Endothelial cell of umbilical vein (primary cell): ENCODE measurements at regions not wholly inside any gene's neighbourhood (a gene's known extent, or its start where the extent isn't known, plus 50 kb on each side); places are given as distances from the start of the nearest gene placed in this dataset.
"Not testable (repeated sequence)": the region's sequence is repeated elsewhere in the genome, so short reads cannot be mapped to it uniquely, and the experiment has no call there.

Experiments used
- BruUV-seq: library from RNA; stranded (reverse); fragments of 400-500 nt; replicated peaks from 2 replicates; lab custom pipeline; 2021; lab: Mats Ljungman, UMichigan
- CTCF ChIA-PET: fragments of 300-600, 350-600 bp; sonication (Branson Sonifier 250); formaldehyde crosslinking; loops from one replicate; lab custom pipeline; 2021; ENCODE audit warnings: antibody characterized with exemption, inconsistent platforms; lab: Charles Lee
- POLR2A ChIA-PET: fragments of 300-600, 350-600 bp; sonication (Branson Sonifier 250); formaldehyde crosslinking; loops from one replicate; lab custom pipeline; 2021; ENCODE audit warnings: antibody characterized with exemption, inconsistent platforms; lab: Charles Lee
- DNase-seq: peaks from one replicate; pipeline ENCODE4 v3.0.0-alpha.2; 2011; ENCODE audit warnings: low read depth, low spot score
- FAIRE-seq: peaks from 2 replicates; lab custom pipeline; 2011; peaks lifted over from hg19 to GRCh38; lab: Jason Lieb, UNC
- H2AFZ ChIP-seq: 2 replicates; pipeline ENCODE4 v1.6.0; 2012; ENCODE audit warnings: low read depth, low read length, control low read depth, inconsistent platforms
- H3K27ac ChIP-seq: 2 replicates; pipeline ENCODE4 v1.5.1; 2011; ENCODE audit warnings: low read depth, mild to moderate bottlenecking, control low read depth, low read length, moderate library complexity; ENCODE audit not compliant: insufficient read depth
- H3K27me3 ChIP-seq, 2 experiments: 2 replicates each; pipeline versions ENCODE4 v1.6.0 to v1.6.1; 2011; ENCODE audit warnings: low read length in 2 of 2, mixed read lengths in 1 of 2; ENCODE audit not compliant: control insufficient read depth in 2 of 2, insufficient read depth in 2 of 2
- H3K36me3 ChIP-seq, 2 experiments: 2 replicates in 1 of 2; 3 replicates in 1 of 2; pipeline ENCODE4 v1.5.1; 2011; ENCODE audit warnings: low read length in 2 of 2, mild to moderate bottlenecking in 1 of 2, moderate library complexity in 1 of 2; ENCODE audit not compliant: control insufficient read depth in 2 of 2, insufficient read depth in 2 of 2; ENCODE audit errors: extremely low read depth in 1 of 2
- H3K4me1 ChIP-seq: 3 replicates; pipeline ENCODE4 v1.5.1; 2011; ENCODE audit warnings: mild to moderate bottlenecking, low read length; ENCODE audit not compliant: control insufficient read depth, insufficient read depth; ENCODE audit errors: extremely low read depth
- H3K4me2 ChIP-seq: 2 replicates; pipeline ENCODE4 v1.6.1; 2011; ENCODE audit warnings: low read length, control low read depth, mixed read lengths; ENCODE audit not compliant: insufficient read depth
- H3K4me3 ChIP-seq, 3 experiments: fragments of 200-600 bp in 1 of 3; sonication (generic), shearing (Covaris generic) in 1 of 3; replicated peaks in 1 of 3; 2 replicates each; pipeline ENCODE4 v1.5.1; 2011 to 2016; ENCODE audit warnings: control low read depth in 3 of 3, low read length in 3 of 3, mild to moderate bottlenecking in 2 of 3, inconsistent platforms in 1 of 3, low read depth in 1 of 3, moderate library complexity in 1 of 3; ENCODE audit not compliant: insufficient read depth in 1 of 3
- H3K79me2 ChIP-seq: 2 replicates; pipeline ENCODE4 v1.6.0; 2012; ENCODE audit warnings: low read length, inconsistent platforms; ENCODE audit not compliant: control insufficient read depth, insufficient read depth
- H3K9ac ChIP-seq: replicated peaks from 2 replicates; pipeline ENCODE3; 2011; ENCODE audit warnings: low read length, control low read depth; ENCODE audit not compliant: insufficient read depth; ENCODE audit errors: extremely low read depth
- H3K9me1 ChIP-seq: replicated peaks from 3 replicates; pipeline ENCODE4 v1.6.0; 2011; ENCODE audit warnings: mild to moderate bottlenecking, low read length; ENCODE audit not compliant: control insufficient read depth, insufficient read depth; ENCODE audit errors: extremely low read depth
- H3K9me3 ChIP-seq: replicated peaks from 2 replicates; pipeline ENCODE4 v1.5.1; 2012; ENCODE audit warnings: low read length, inconsistent platforms; ENCODE audit not compliant: control insufficient read depth, insufficient read depth
- H4K20me1 ChIP-seq: replicated peaks from 2 replicates; pipeline ENCODE3; 2011; ENCODE audit warnings: mild to moderate bottlenecking, low read length; ENCODE audit not compliant: control insufficient read depth, insufficient read depth; ENCODE audit errors: extremely low read depth
- EZH2 ChIP-seq: IDR thresholded peaks from 2 replicates; pipeline ENCODE4 v1.6.1; 2012; ENCODE audit warnings: borderline replicate concordance, low read depth, mild to moderate bottlenecking, moderate library complexity, low read length, inconsistent platforms; ENCODE audit not compliant: severe bottlenecking
- FOS ChIP-seq: IDR thresholded peaks from 2 replicates; pipeline ENCODE4 v1.6.1; 2011; ENCODE audit warnings: mild to moderate bottlenecking, low read length, moderate library complexity, borderline replicate concordance; ENCODE audit not compliant: insufficient read depth
- JUN ChIP-seq: IDR thresholded peaks from 2 replicates; pipeline ENCODE4 v1.6.1; 2011; ENCODE audit warnings: borderline replicate concordance, low read depth; ENCODE audit not compliant: insufficient read length, insufficient read depth
- POLR2A ChIP-seq: IDR thresholded peaks from 2 replicates; pipeline ENCODE4 v1.6.1; 2012; ENCODE audit warnings: low read depth, mild to moderate bottlenecking, control low read depth, low read length
- POLR2AphosphoS5 ChIP-seq: IDR thresholded peaks from 2 replicates; pipeline ENCODE4 v1.6.1; 2012; ENCODE audit warnings: low read depth, mild to moderate bottlenecking, control low read depth, low read length, moderate library complexity; ENCODE audit not compliant: insufficient read depth
- dilution Hi-C: fragments of 300-500 bp; cut with MboI; formaldehyde crosslinking; loops from one replicate; pipeline ENCODE4 v1.15.0; 2019; ENCODE audit warnings: low sequenced_read_pairs; ENCODE audit not compliant: extremely low pct_ligation_motif_present
- intact Hi-C: fragments of 100-400 bp; cut with micrococcal nuclease; formaldehyde crosslinking; loops from one replicate; pipeline ENCODE4 v1.10.0; 2022
- TF ChIP-seq, protein P1 (sequence below), 2 donors: IDR thresholded peaks; 1 replicate in 1 of 2; 2 replicates in 1 of 2; pipeline ENCODE4 v1.5.1; 2011; ENCODE audit warnings: low read length in 2 of 2, mild to moderate bottlenecking in 2 of 2, moderate library complexity in 2 of 2, control low read depth in 1 of 2, inconsistent platforms in 1 of 2, low read depth in 1 of 2; ENCODE audit not compliant: insufficient read depth in 1 of 2; ENCODE audit errors: extremely low read depth in 1 of 2

DNA sequence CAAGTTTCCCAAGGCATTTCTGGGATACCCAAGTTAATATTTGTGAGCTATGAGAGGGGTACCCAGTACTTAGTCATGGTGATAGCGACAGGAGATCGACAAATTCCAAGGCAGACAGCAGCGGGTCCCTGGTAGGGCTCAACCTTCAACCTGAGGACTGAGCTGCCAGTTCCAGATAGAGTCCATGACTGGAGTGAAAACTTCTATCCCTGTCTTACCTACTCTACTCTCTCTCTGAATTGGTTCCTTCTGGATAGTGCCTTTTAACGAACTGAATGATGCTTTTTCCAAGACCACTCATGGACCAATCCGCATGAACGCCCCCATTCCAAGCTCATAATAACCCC, 76.9 kb upstream of the ALG10 start:
- Histone ChIP-seq H3K4me3 (no peak overlapping the region), H3K9ac (no peak overlapping the region), H3K9me3 (no peaks in the 10 kb centered on the region), H4K20me1 (no peaks in the 10 kb centered on the region), H3K4me2 (no peak overlapping the region), H3K9me1 (no peaks in the 10 kb centered on the region), H3K36me3 (no peaks in the 10 kb centered on the region), H2AFZ (no peak overlapping the region), H3K27ac (no peak overlapping the region), H3K4me1 (no peaks in the 10 kb centered on the region), H3K27me3 (no peaks in the 10 kb centered on the region), H3K79me2 (no peaks in the 10 kb centered on the region)
- CTCF ChIA-PET: no interaction called here
- dilution Hi-C loops (no loop called here), intact Hi-C loops (no loop called here)
- FAIRE-seq: no peak
- TF ChIP-seq EZH2 (no peak), POLR2AphosphoS5 (no peak), POLR2A (no peak), FOS (no peak), JUN (no peak)
- TF ChIP-seq, protein P1, sequence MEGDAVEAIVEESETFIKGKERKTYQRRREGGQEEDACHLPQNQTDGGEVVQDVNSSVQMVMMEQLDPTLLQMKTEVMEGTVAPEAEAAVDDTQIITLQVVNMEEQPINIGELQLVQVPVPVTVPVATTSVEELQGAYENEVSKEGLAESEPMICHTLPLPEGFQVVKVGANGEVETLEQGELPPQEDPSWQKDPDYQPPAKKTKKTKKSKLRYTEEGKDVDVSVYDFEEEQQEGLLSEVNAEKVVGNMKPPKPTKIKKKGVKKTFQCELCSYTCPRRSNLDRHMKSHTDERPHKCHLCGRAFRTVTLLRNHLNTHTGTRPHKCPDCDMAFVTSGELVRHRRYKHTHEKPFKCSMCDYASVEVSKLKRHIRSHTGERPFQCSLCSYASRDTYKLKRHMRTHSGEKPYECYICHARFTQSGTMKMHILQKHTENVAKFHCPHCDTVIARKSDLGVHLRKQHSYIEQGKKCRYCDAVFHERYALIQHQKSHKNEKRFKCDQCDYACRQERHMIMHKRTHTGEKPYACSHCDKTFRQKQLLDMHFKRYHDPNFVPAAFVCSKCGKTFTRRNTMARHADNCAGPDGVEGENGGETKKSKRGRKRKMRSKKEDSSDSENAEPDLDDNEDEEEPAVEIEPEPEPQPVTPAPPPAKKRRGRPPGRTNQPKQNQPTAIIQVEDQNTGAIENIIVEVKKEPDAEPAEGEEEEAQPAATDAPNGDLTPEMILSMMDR (IDR thresholded peaks at IDR 0.05; ENCODE audit: extremely low read depth in 1 of 2, insufficient read depth in 1 of 2, low read depth in 1 of 2, low read length in 2 of 2): no peak
- no TSS peak for BruUV-seq
- DNase-seq: no peak
- POLR2A ChIA-PET: no interaction called here

DNA sequence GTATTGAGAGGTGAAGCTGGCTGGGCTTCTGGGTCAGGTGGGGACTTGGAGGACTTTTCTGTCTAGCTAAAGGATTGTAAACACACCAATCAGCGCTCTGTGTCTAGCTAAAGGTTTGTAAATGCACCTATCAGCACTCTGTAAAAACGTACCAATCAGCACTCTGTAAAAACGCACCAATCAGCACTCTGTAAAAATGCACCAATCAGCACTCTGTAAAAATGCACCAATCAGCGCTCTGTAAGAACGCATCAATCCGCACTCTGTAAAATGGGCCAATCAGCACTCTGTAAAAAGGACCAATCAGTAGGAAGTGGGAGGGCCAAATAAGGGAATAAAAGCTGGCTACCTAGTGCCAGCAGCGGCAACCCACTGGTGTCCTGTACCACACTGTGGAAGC, 56.1 kb upstream of the ALG10 start:
- H3K4me2 ChIP-seq, POLR2A ChIA-PET: not testable (repeated sequence)

More for the DNA sequence above, 56.1 kb upstream of the ALG10 start:
- H3K4me1 ChIP-seq, DNase-seq, H3K36me3 ChIP-seq, H2AFZ ChIP-seq, H3K9me1 ChIP-seq, H3K79me2 ChIP-seq, H3K9ac ChIP-seq, BruUV-seq, CTCF ChIA-PET, FAIRE-seq, H3K4me3 ChIP-seq, H3K27me3 ChIP-seq, intact Hi-C loops, dilution Hi-C loops, H3K27ac ChIP-seq, H4K20me1 ChIP-seq, H3K9me3 ChIP-seq: not testable (repeated sequence)
